H9 (cell line): ENCODE measurements at regions not wholly inside any gene's neighbourhood (a gene's known extent, or its start where the extent isn't known, plus 50 kb on each side); places are given as distances from the start of the nearest gene placed in this dataset.

Experiments used
- DNase-seq: peaks from one replicate; pipeline ENCODE4 v3.0.0-alpha.2; 2017
- H2AFZ ChIP-seq: one replicate; pipeline ENCODE4 v1.6.1; 2013; ENCODE audit warnings: mild to moderate bottlenecking, low read length, control low read depth, moderate library complexity
- H2AK5ac ChIP-seq: 2 replicates; pipeline ENCODE4 v1.6.1; 2013; ENCODE audit warnings: low read length, control low read depth, mixed read lengths; ENCODE audit not compliant: insufficient read length
- H2BK120ac ChIP-seq: one replicate; pipeline ENCODE4 v1.6.1; 2013; ENCODE audit warnings: low read depth, mild to moderate bottlenecking, low read length, control low read depth, inconsistent platforms; ENCODE audit not compliant: poor library complexity, severe bottlenecking
- H2BK12ac ChIP-seq: 2 replicates; pipeline ENCODE4 v1.6.1; 2013; ENCODE audit warnings: low read length, control low read depth, mixed read lengths, low read depth; ENCODE audit not compliant: insufficient read length
- H2BK15ac ChIP-seq: 2 replicates; pipeline ENCODE4 v1.6.1; 2013; ENCODE audit warnings: low read depth, low read length, control low read depth
- H2BK20ac ChIP-seq: one replicate; pipeline ENCODE4 v1.6.1; 2013; ENCODE audit warnings: low read depth, mild to moderate bottlenecking, low read length, control low read depth, inconsistent platforms; ENCODE audit not compliant: poor library complexity, severe bottlenecking
- H2BK5ac ChIP-seq: 2 replicates; pipeline ENCODE4 v1.6.1; 2013; ENCODE audit warnings: low read length, control low read depth, mixed read lengths; ENCODE audit not compliant: insufficient read length
- H3K14ac ChIP-seq: 2 replicates; pipeline ENCODE4 v1.6.1; 2013; ENCODE audit warnings: low read length, control low read depth; ENCODE audit not compliant: insufficient read depth
- H3K18ac ChIP-seq: 2 replicates; pipeline ENCODE4 v1.6.1; 2013; ENCODE audit warnings: low read depth, mild to moderate bottlenecking, mixed read lengths, low read length, control low read depth; ENCODE audit not compliant: insufficient read length
- H3K23ac ChIP-seq: 2 replicates; pipeline ENCODE4 v1.6.1; 2013; ENCODE audit warnings: low read length, control low read depth, mixed read lengths, low read depth; ENCODE audit not compliant: insufficient read length
- H3K23me2 ChIP-seq: 2 replicates; pipeline ENCODE4 v1.6.1; 2013; ENCODE audit warnings: low read depth, mild to moderate bottlenecking, mixed read lengths, low read length, control low read depth; ENCODE audit not compliant: insufficient read length, poor library complexity, severe bottlenecking
- H3K27ac ChIP-seq: 2 replicates; pipeline ENCODE4 v1.5.1; 2013; ENCODE audit warnings: low read length, control low read depth, mixed read lengths, low read depth; ENCODE audit not compliant: insufficient read length
- H3K27me3 ChIP-seq: 2 replicates; pipeline ENCODE4 v1.6.1; 2013; ENCODE audit warnings: low read length, control low read depth, inconsistent platforms; ENCODE audit not compliant: insufficient read depth
- H3K4ac ChIP-seq: 2 replicates; pipeline ENCODE4 v1.6.1; 2013; ENCODE audit warnings: low read depth, mild to moderate bottlenecking, control low read depth, inconsistent platforms, low read length, moderate library complexity
- H3K4me1 ChIP-seq: 2 replicates; pipeline ENCODE4 v1.6.1; 2013; ENCODE audit warnings: low read length, control low read depth, inconsistent platforms; ENCODE audit not compliant: insufficient read depth
- H3K4me2 ChIP-seq: 2 replicates; pipeline ENCODE4 v1.6.1; 2013; ENCODE audit warnings: low read length, control low read depth, mixed read lengths; ENCODE audit not compliant: insufficient read length, insufficient read depth
- H3K56ac ChIP-seq: 2 replicates; pipeline ENCODE4 v1.6.1; 2013; ENCODE audit warnings: low read depth, mild to moderate bottlenecking, mixed read lengths, low read length, control low read depth; ENCODE audit not compliant: insufficient read length
- H3K79me1 ChIP-seq: 2 replicates; pipeline ENCODE4 v1.6.1; 2013; ENCODE audit warnings: low read depth, mild to moderate bottlenecking, moderate library complexity, low read length, control low read depth, inconsistent platforms; ENCODE audit not compliant: insufficient read depth, poor library complexity, severe bottlenecking
- H3K79me2 ChIP-seq: 2 replicates; pipeline ENCODE4 v1.6.1; 2013; ENCODE audit warnings: low read length, control low read depth, inconsistent platforms; ENCODE audit not compliant: insufficient read depth
- H3K9ac ChIP-seq: 2 replicates; pipeline ENCODE4 v1.6.1; 2013; ENCODE audit warnings: low read length, control low read depth, mixed read lengths; ENCODE audit not compliant: insufficient read length; ENCODE audit errors: extremely low read depth
- H3K9me3 ChIP-seq: one replicate; pipeline ENCODE4 v1.6.1; 2013; ENCODE audit warnings: low read depth, low read length, inconsistent platforms; ENCODE audit not compliant: control insufficient read depth
- H3T11ph ChIP-seq: one replicate; pipeline ENCODE4 v1.6.1; 2013; ENCODE audit warnings: mild to moderate bottlenecking, low read length, control low read depth, inconsistent platforms
- H4K20me1 ChIP-seq: one replicate; pipeline ENCODE4 v1.6.1; 2013; ENCODE audit not compliant: control insufficient read depth, insufficient read length, insufficient read depth
- H4K5ac ChIP-seq: 2 replicates; pipeline ENCODE4 v1.6.1; 2013; ENCODE audit warnings: low read depth, mild to moderate bottlenecking, mixed read lengths, low read length, control low read depth; ENCODE audit not compliant: insufficient read length
- H4K8ac ChIP-seq: replicated peaks from 2 replicates; pipeline ENCODE4 v1.6.1; 2013; ENCODE audit warnings: low read length, control low read depth, mixed read lengths, low read depth; ENCODE audit not compliant: insufficient read length
- H4K91ac ChIP-seq: 2 replicates; pipeline ENCODE4 v1.6.1; 2013; ENCODE audit warnings: low read depth, mild to moderate bottlenecking, moderate library complexity, mixed read lengths, low read length, control low read depth; ENCODE audit not compliant: insufficient read length
- H3K27ac Mint-ChIP-seq, 3 experiments: 2 replicates in 2 of 3; 3 replicates in 1 of 3; pipeline ENCODE4 v1.8.0; 2020 to 2021; ENCODE audit warnings: mixed read lengths in 3 of 3, mild to moderate bottlenecking in 1 of 3, moderate library complexity in 1 of 3
- H3K27me3 Mint-ChIP-seq: 2 replicates; pipeline ENCODE4 v1.8.0; 2021; ENCODE audit warnings: low read depth, mild to moderate bottlenecking, moderate library complexity, mixed read lengths
- H3K36me3 Mint-ChIP-seq, 3 experiments: 2 replicates in 2 of 3; 3 replicates in 1 of 3; pipeline ENCODE4 v1.8.0; 2020 to 2021; ENCODE audit warnings: low read depth in 3 of 3, mixed read lengths in 3 of 3; ENCODE audit not compliant: insufficient read depth in 1 of 3
- H3K4me1 Mint-ChIP-seq, 2 experiments: 2 replicates each; pipeline ENCODE4 v1.8.0; 2020; ENCODE audit warnings: mixed read lengths in 2 of 2
- H3K4me3 Mint-ChIP-seq, 2 experiments: 2 replicates in 1 of 2; 3 replicates in 1 of 2; pipeline ENCODE4 v1.8.0; 2020 to 2021; ENCODE audit warnings: mild to moderate bottlenecking in 2 of 2, mixed read lengths in 2 of 2, moderate library complexity in 1 of 2
- H3K9me3 Mint-ChIP-seq, 2 experiments: 2 replicates in 1 of 2; 3 replicates in 1 of 2; pipeline ENCODE4 v1.8.0; 2020; ENCODE audit warnings: mild to moderate bottlenecking in 2 of 2, mixed read lengths in 2 of 2, moderate library complexity in 1 of 2
- CTCF ChIP-seq: fragments of 200-600 bp; sonication (generic); conservative IDR thresholded peaks from 3 replicates; pipeline ENCODE4 v1.8.0; 2021; ENCODE audit warnings: antibody characterized with exemption, mild to moderate bottlenecking
- WGBS: extraction: QIAGEN DNeasy Blood & Tissue Kit; methylation state at CpG from one replicate; pipeline ENCODE4 v1.1.7; 2013; ENCODE audit warnings: missing lambda C conversion rate, low lambda C conversion rate, mixed read lengths; ENCODE audit not compliant: insufficient read length; ENCODE audit errors: extremely low coverage; 5-methylcytosine and 5-hydroxymethylcytosine counted together

GRCh38 chr17:72425133-72425793 lies 304.4 kb downstream of the SOX9 start:
- TF ChIP-seq CTCF = no peak
- no peak for DNase-seq
- no peak overlapping the region for H3K14ac ChIP-seq
- H3K4me2 ChIP-seq = no peak overlapping the region
- no peak overlapping the region for H3K4ac ChIP-seq
- H2BK15ac ChIP-seq = no peak overlapping the region
- no peaks in the 10 kb centered on the region for H3K27me3 ChIP-seq
- H3K27ac ChIP-seq = no peak overlapping the region
- H3K18ac ChIP-seq = no peak overlapping the region
- Mint-ChIP-seq H3K36me3 (no peaks in the 10 kb centered on the region), H3K4me3 (no peak overlapping the region), H3K9me3 (no peaks in the 10 kb centered on the region; a peak in 2 of 5 replicates), H3K27ac (no peak overlapping the region; a peak in 1 of 7 replicates), H3K27me3 (no peaks in the 10 kb centered on the region), H3K4me1 (peaks cover 12 to 25% of the 10 kb centered on the region in 2 experiments)
- H3K9me3 ChIP-seq = no peaks in the 10 kb centered on the region
- H3K4me1 ChIP-seq = peaks cover 1% of the 10 kb centered on the region; the same call in 1 of the 2 replicates
- no peak overlapping the region for H3K9ac ChIP-seq
- H3T11ph ChIP-seq = no peak overlapping the region
- H2BK120ac ChIP-seq = no peak overlapping the region
- H3K56ac ChIP-seq = no peak overlapping the region
- no peaks in the 10 kb centered on the region for H3K79me1 ChIP-seq
- no peak overlapping the region for H2AK5ac ChIP-seq
- H3K23me2 ChIP-seq = no peaks in the 10 kb centered on the region
- H4K5ac ChIP-seq = no peak overlapping the region
- H2AFZ ChIP-seq = no peak overlapping the region
- H4K8ac ChIP-seq = no peak overlapping the region
- no peaks in the 10 kb centered on the region for H3K79me2 ChIP-seq
- no peak overlapping the region for H4K91ac ChIP-seq
- H2BK20ac ChIP-seq = no peak overlapping the region
- WGBS = no CpG with 5 or more reads among the region's 7 CpGs
- H3K23ac ChIP-seq = no peak overlapping the region
- no peak overlapping the region for H2BK12ac ChIP-seq
- no peak overlapping the region for H2BK5ac ChIP-seq
- H4K20me1 ChIP-seq = no peaks in the 10 kb centered on the region
